HG02938 (cell line): ENCODE measurements at regions not wholly inside any gene's neighbourhood (a gene's known extent, or its start where the extent isn't known, plus 50 kb on each side); places are given as distances from the start of the nearest gene placed in this dataset.

Source experiments
- ATAC-seq: cut with Tn5 transposase; IDR thresholded peaks from one replicate; pipeline ENCODE4 v1.9.1; 2021; ENCODE audit warnings: mild to moderate bottlenecking, moderate library complexity; ENCODE audit not compliant: unreplicated experiment

DNA sequence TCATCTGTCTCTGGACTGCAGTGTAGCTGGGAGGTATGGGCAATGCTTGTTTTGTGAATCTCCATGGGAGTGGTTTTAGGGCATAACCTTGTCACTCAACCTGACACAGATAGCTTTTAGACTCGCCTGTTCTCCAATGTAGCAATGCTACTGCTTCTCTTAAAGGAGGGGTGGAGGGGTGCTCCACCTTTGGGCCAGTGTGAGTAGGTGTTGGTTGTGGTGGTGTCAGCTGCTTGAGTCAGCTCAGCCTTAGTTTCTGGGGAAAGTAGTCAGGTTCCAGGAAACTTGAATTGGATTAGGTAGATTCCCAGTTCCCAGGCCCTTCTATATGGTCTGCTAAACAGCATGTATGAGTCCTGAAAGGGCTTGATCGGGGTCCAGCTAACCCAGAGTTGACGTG, 91.1 kb upstream of the PLPPR1 start:
- ATAC-seq, result no peak

DNA sequence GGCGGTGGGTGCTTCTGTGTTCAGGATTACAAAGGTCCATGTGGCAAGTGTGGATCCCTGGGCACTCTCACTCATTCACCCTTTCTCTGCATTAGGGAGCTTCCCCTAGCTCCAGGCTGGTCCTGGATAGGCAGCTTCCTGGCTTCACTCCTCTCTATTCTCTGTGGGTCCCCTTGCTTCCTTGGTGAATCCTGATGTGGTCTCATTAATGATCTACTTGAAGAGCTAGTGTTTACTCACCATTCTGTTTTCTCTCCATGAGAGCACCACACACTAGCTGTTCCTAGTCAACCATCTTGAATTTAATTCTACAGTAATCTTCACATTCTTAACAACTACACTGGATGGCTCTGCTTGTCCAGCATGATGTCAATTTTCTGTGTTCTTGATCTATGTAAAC, 90.0 kb upstream of the PLPPR1 start:
- ATAC-seq, result no peak

DNA sequence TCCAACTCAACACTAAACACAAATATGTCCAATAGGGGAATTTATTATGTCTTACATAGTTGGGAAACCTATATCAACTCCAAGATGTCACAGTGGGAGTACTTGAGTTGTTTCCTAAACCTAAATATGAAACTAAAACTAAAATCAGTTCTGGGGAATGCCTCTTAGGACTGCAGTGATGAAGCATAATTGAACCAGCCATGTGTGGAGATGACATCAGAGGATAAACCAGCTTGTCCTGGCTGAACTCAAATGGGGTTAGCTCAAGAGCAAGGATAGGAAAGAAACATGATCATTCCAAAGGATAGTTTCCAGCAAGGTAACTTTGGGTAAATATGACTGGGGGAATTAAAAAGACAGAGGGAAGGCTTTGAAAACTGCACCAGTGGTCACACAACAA, 88.9 kb upstream of the PLPPR1 start:
- no peak for ATAC-seq

DNA sequence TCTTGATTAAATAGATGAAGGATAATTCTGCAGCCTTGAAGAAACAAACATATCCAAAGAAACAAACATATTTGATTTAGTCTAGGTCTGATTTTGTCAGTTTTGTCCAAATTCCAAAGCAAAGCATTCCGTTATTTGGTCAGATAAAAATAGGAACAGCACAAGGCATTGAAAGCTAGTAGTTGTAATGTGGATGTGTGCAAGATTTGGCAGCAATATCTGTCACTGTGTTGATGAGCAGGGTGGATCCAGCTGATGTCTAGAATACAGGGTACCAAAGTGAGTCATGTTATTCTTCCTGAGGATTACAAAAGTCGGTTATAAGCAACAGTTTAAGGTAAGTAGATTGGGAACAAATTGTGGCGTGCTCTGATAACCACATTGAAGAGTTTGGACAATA, 69.3 kb upstream of the PLPPR1 start:
- no peak for ATAC-seq
